Mesothelial cell of epicardium (in vitro differentiated cells): ENCODE measurements at regions not wholly inside any gene's neighbourhood (a gene's known extent, or its start where the extent isn't known, plus 50 kb on each side); places are given as distances from the start of the nearest gene placed in this dataset.

Experiments used
- DNase-seq, 2 experiments: peaks; one replicate each; pipeline ENCODE4 v3.0.0; 2021; ENCODE audit warnings: low spot score in 2 of 2; ENCODE audit not compliant: unreplicated experiment in 2 of 2
- H3K27ac Mint-ChIP-seq: 2 replicates; pipeline ENCODE4 v1.8.0; 2021; ENCODE audit warnings: mixed read lengths
- H3K27me3 Mint-ChIP-seq: 2 replicates; pipeline ENCODE4 v1.8.0; 2021; ENCODE audit warnings: low read depth, mixed read lengths
- H3K36me3 Mint-ChIP-seq: 2 replicates; pipeline ENCODE4 v1.8.0; 2021; ENCODE audit warnings: mixed read lengths
- H3K4me1 Mint-ChIP-seq: 2 replicates; pipeline ENCODE4 v1.8.0; 2021; ENCODE audit warnings: mixed read lengths
- H3K4me3 Mint-ChIP-seq: 2 replicates; pipeline ENCODE4 v1.8.0; 2021; ENCODE audit warnings: mild to moderate bottlenecking, moderate library complexity, mixed read lengths
- H3K9me3 Mint-ChIP-seq: 2 replicates; pipeline ENCODE4 v1.8.0; 2021; ENCODE audit warnings: mixed read lengths
- TF ChIP-seq, protein P1 (sequence below): fragments of 200-600 bp; sonication (generic); IDR thresholded peaks from one replicate; pipeline ENCODE4 v1.5.0; 2021; ENCODE audit warnings: antibody characterized with exemption; ENCODE audit not compliant: unreplicated experiment

DNA sequence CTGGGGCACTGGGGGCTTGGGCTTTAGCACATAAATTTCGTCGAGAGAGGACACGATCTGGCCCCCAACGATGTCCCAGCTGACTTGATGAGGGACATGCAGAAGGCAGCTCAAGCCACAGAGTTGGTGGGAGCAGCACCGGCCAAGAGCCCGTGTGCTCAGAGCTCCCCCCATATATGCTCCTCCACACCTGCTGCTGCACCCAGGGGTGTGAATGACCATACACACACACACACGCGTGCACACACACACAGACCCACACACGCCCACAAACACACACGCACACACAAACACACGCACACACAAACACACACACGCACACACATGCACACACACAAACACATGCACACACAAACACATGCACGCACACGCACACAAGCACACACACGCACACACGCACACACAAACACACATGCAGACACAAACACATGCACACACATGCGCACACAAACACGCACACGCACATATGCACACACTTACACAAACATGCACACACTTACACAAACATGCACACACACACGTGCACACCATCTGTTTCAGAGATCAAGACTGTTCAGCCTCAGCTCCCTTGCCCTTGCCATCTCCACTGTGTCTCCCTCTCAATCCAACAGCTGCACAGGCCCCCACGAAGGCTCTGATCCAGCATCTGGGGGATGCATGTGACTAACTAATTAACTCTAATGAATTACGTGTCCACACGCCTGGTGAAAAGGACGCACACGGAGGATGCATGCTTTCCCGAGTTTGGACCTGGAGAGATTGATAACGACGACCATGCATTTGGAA, 85.6 kb upstream of the TNRC6C start:
- H3K4me3 Mint-ChIP-seq, result no peak overlapping the region
- peaks cover 11% of the 10 kb centered on the region for H3K9me3 Mint-ChIP-seq
- H3K4me1 Mint-ChIP-seq, result peaks cover 4% of the 10 kb centered on the region
- peaks cover 7% of the 10 kb centered on the region for H3K27me3 Mint-ChIP-seq
- H3K27ac Mint-ChIP-seq, result no peak overlapping the region
- no peak for DNase-seq
- TF ChIP-seq, protein P1, sequence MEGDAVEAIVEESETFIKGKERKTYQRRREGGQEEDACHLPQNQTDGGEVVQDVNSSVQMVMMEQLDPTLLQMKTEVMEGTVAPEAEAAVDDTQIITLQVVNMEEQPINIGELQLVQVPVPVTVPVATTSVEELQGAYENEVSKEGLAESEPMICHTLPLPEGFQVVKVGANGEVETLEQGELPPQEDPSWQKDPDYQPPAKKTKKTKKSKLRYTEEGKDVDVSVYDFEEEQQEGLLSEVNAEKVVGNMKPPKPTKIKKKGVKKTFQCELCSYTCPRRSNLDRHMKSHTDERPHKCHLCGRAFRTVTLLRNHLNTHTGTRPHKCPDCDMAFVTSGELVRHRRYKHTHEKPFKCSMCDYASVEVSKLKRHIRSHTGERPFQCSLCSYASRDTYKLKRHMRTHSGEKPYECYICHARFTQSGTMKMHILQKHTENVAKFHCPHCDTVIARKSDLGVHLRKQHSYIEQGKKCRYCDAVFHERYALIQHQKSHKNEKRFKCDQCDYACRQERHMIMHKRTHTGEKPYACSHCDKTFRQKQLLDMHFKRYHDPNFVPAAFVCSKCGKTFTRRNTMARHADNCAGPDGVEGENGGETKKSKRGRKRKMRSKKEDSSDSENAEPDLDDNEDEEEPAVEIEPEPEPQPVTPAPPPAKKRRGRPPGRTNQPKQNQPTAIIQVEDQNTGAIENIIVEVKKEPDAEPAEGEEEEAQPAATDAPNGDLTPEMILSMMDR, result no peak
- H3K36me3 Mint-ChIP-seq, result peaks cover 4% of the 10 kb centered on the region

DNA sequence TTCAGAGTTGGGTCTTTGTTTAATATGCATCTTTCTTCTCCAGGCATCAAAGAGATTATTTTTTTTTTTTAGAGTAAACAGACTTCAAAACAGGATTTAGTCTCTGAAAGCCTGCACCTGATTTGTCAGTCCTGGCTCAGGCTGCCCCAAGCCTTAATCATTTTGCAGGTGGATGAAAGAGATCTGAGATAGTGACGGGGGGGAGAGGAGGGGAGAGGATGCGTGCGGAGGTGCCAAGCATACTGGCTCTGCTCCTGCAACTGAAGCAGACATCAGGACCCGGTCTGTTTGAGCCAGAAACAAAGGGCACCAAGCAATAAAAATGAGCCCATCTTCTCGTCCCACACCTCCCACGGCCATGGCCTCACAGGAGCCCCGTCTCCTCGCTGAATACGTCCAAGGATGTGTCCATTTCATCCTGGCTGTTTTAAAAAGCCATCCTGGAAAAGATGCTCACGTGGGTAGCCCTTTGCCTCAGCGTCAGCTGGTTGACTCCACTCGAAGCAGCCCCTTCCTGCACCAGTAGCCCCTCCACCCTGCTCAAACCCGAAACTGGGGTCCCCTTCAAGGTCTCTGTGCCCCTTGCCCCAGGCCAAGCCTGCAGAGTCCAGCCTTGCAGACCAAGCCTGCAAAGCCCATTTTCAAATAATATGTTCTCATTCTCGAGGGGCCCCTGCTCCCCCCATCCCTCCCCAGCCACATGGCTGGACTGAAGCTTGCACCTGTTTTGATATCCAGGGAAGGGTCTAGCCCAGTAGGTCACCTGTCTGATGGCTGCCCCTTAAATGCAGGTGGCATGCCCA, 84.8 kb upstream of the TNRC6C start:
- H3K27ac Mint-ChIP-seq, result no peak overlapping the region
- peaks cover 4% of the 10 kb centered on the region for H3K4me1 Mint-ChIP-seq
- no peak overlapping the region for H3K4me3 Mint-ChIP-seq
- H3K9me3 Mint-ChIP-seq, result peaks cover 11% of the 10 kb centered on the region
- peaks cover 4% of the 10 kb centered on the region for H3K36me3 Mint-ChIP-seq
- TF ChIP-seq, protein P1, result no peak
- DNase-seq, result no peak
- peaks cover 7% of the 10 kb centered on the region for H3K27me3 Mint-ChIP-seq

DNA sequence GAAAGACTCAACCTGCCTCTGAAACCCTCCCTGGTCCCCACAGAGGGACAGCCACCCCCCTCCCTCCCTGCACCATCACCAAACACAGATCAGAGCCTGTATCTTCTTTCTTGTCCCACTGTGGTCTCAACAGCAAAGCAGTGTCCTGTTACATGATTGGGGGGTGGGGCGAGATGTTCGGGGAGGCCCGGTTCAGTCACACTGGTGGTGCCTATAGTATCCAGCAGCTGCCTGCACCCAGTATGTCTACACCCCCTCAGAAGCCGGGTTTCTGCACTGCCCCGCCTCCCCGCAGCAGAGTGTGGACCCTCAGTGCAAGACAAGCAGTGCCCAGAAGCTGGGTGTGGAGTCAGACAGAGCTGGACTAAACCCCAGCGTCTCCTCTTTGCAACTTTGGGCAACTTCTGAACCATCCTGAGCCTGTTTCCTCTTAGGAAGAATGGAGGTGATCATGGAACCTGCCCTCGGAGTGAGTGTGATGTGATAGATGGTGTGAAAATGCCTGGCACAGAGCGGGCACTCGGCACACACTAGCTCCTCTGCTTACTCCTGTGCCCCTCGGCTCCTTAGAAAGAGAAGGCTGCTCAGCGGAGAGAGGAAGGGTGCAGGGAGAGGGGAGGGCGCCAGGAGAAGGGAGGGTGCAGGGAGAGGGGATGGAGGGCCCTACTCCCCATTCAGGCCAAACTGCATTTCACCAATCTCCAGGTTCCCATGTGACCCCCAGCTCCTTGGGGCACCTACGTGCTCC, 84.0 kb upstream of the TNRC6C start:
- Mint-ChIP-seq H3K9me3 (peaks cover 11% of the 10 kb centered on the region), H3K27ac (no peak overlapping the region), H3K27me3 (peaks cover 7% of the 10 kb centered on the region), H3K36me3 (peaks cover 4% of the 10 kb centered on the region), H3K4me1 (peaks cover 4% of the 10 kb centered on the region), H3K4me3 (no peak overlapping the region)
- TF ChIP-seq, protein P1, result no peak
- no peak for DNase-seq

DNA sequence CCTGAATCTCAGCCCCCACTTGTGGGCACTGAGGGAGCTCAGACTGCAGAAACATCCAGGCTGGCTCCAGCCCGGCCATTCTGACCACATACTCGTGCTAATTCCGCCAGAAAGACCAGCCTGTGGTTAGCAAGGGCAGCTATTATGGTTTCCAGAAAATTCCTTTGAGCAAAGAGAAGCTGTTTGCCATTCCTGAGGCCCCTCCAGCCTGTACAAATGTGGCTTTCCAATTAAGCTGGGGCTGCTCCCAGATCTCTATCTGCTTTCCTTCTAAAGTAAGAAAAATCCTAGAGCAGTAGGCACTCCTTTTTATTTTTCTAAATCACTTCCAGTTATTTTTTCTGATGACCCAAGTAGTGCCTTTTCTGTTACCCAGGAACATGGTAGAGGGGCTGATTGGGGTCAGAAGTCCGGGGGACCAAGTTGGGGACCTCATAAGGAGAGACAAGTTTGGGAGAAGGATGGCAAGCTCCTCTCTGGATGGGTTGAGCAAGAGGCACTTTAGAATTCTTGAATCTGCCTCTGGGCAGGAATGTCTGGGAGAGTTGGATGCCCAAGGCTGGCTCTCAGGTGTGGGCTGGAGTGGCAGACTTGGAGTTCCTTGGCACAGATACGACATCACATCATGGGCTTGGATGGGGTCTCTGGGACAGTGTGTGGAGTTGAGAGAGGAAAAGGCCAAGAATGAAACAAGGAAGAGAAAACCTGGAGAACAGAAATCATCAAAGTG, 83.3 kb upstream of the TNRC6C start:
- H3K36me3 Mint-ChIP-seq, result peaks cover 4% of the 10 kb centered on the region
- DNase-seq, result no peak
- TF ChIP-seq, protein P1, result no peak
- peak overlapping the region; percentile 4 for H3K27ac Mint-ChIP-seq
- H3K9me3 Mint-ChIP-seq, result peaks cover 11% of the 10 kb centered on the region
- no peak overlapping the region for H3K4me3 Mint-ChIP-seq
- peaks cover 8% of the 10 kb centered on the region for H3K27me3 Mint-ChIP-seq
- peaks cover 4% of the 10 kb centered on the region for H3K4me1 Mint-ChIP-seq

DNA sequence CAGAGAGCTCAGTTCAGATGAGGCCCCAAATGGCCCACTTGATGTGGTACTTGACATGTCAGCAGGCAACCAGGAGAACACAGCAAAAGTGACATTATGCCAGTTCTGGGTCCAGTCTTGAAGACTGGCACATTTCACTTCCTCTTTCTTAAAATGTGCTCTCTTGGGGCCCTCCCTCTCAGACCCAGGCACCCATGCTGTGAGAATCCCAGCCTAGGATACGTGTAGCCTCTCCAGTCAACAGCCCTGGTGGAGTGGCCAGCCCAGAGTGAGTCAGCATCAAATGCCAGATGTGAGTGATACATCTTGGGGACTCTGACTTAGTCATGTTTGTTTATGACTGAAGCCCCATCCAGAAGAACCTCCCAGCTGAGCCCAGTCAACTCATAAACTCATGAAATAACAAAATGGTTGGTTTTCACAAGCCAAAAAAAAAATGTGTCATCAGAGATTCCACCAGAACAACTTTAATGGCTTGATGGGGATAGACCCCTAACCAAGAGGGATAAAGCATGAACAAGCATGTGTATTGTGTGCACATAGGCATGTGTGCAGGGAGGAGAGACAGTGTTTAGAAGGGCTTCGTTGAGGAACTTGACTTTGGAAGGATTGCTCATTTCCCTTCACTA, 82.5 kb upstream of the TNRC6C start:
- DNase-seq, result no peak
- Mint-ChIP-seq H3K27ac (no peak overlapping the region), H3K36me3 (peaks cover 4% of the 10 kb centered on the region)

More for the DNA sequence above, 82.5 kb upstream of the TNRC6C start:
- H3K4me1 Mint-ChIP-seq, result peaks cover 4% of the 10 kb centered on the region
- TF ChIP-seq, protein P1, result no peak
- H3K27me3 Mint-ChIP-seq, result peaks cover 8% of the 10 kb centered on the region
- H3K9me3 Mint-ChIP-seq, result peaks cover 11% of the 10 kb centered on the region
- no peak overlapping the region for H3K4me3 Mint-ChIP-seq
